PC-9 (cell line): ENCODE measurements at regions not wholly inside any gene's neighbourhood (a gene's known extent, or its start where the extent isn't known, plus 50 kb on each side); places are given as distances from the start of the nearest gene placed in this dataset.

Experiments used
- EZH2 ChIP-seq: fragments of 200-600 bp; sonication (generic); IDR thresholded peaks from 2 replicates; pipeline ENCODE4 v1.8.0; 2017; ENCODE audit warnings: antibody characterized with exemption, low read depth
- TF ChIP-seq, protein P1 (sequence below): fragments of 200-600 bp; sonication (generic); conservative IDR thresholded peaks from 2 replicates; pipeline ENCODE4 v1.6.1; 2017; ENCODE audit warnings: mixed run types, antibody characterized with exemption, mild to moderate bottlenecking, moderate library complexity

DNA sequence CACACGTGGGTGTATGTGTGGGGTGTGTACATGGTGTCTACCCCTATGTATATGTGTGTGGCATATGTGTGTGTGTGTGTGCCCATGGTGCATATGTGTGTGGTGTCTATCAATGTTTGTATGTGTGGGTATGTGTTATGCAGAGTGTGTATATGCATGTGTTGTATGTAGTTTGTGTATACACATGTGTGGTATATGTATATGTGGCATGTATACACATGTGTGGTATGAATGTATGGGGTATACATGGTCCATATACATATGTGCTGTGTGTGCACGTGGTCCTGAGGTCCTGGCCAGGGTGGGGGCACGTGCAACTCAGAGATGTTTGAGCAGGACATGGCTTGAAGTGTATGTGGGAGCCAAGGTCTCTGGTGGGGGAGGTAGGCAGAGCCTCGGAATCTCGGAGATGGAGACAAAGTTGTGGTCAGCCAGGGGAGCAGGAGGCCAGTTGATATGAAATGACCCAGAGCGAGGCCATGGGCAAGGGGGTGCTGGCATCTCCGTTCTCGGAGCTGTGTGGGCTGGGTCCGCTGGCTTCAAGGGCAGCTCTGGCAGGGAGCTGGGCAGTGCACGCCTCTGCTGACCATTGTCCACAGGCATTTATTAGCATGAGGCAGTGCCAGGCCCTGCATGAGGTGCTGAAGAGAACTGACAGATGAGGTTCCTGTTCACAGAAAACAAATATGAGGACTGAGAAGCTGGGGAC is 276.2 kb upstream of the CHD6 start:
- TF ChIP-seq EZH2, result no peak
- TF ChIP-seq, protein P1, sequence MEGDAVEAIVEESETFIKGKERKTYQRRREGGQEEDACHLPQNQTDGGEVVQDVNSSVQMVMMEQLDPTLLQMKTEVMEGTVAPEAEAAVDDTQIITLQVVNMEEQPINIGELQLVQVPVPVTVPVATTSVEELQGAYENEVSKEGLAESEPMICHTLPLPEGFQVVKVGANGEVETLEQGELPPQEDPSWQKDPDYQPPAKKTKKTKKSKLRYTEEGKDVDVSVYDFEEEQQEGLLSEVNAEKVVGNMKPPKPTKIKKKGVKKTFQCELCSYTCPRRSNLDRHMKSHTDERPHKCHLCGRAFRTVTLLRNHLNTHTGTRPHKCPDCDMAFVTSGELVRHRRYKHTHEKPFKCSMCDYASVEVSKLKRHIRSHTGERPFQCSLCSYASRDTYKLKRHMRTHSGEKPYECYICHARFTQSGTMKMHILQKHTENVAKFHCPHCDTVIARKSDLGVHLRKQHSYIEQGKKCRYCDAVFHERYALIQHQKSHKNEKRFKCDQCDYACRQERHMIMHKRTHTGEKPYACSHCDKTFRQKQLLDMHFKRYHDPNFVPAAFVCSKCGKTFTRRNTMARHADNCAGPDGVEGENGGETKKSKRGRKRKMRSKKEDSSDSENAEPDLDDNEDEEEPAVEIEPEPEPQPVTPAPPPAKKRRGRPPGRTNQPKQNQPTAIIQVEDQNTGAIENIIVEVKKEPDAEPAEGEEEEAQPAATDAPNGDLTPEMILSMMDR, result no peak
